ENCODE measurements at regions not wholly inside any gene's neighbourhood (a gene's known extent, or its start where the extent isn't known, plus 50 kb on each side); places are given as distances from the start of the nearest gene placed in this dataset.

DNA sequence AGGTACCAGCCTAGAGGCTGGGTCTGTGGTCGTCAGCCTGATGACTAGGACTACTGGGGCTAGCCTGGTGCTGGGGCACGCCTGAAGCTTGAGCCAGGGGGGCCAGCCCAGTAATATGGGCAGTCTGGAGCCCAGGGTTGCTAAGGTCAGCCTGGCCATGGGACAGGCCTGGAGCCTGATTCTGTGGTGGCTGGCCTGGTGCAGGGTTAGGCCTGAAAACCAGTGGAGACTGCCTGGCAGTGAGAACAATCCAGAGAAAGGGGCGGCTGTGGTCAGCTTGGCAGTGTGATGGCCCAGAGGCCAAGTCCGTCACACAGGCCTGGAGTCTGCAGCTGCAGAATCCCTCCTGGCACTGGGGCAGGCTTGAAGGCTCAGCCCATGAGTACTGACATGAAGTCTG is 445.8 kb downstream of the SATB2 start:
- no peaks in the 10 kb centered on the region for H3K9me3 ChIP-seq (ENCODE audit: control insufficient read depth, low read depth, low read length)
- no peaks in the 10 kb centered on the region for H3K4me1 ChIP-seq (ENCODE audit: control insufficient read depth, extremely low read depth, insufficient read depth, low read length)
- dilution Hi-C loops (cut with MboI; ENCODE audit: extremely low pct_ligation_motif_present, low sequenced_read_pairs), result no loop called here
- H2AFZ ChIP-seq (ENCODE audit: control insufficient read depth, low read length), result no peak overlapping the region
- DNase-seq (ENCODE audit: low read depth, low spot score) (no peak), FAIRE-seq (no peak)
- no peak overlapping the region for H3K9ac ChIP-seq (ENCODE audit: control insufficient read depth, extremely low read depth, insufficient read depth, low read length)
- no peak overlapping the region for H3K4me2 ChIP-seq (ENCODE audit: control insufficient read depth, extremely low read depth, insufficient read depth, low read depth, low read length)
- H3K9me1 ChIP-seq (ENCODE audit: control insufficient read depth, extremely low read depth, insufficient read depth, low read length), result no peaks in the 10 kb centered on the region
- H3K27ac ChIP-seq (ENCODE audit: control insufficient read depth, insufficient read depth, low read length), result no peak overlapping the region
- no peaks in the 10 kb centered on the region for H4K20me1 ChIP-seq (ENCODE audit: control insufficient read depth, extremely low read depth, insufficient read depth, low read length)
- no peaks in the 10 kb centered on the region for H3K27me3 ChIP-seq (ENCODE audit: control insufficient read depth, extremely low read depth, insufficient read depth, low read length)
- H3K36me3 ChIP-seq (ENCODE audit: control insufficient read depth in 2 of 2, extremely low read depth in 1 of 2, insufficient read depth in 2 of 2, low read length in 2 of 2), result no peaks in the 10 kb centered on the region
- no peak overlapping the region for H3K4me3 ChIP-seq (ENCODE audit: control insufficient read depth in 2 of 3, extremely low read depth in 1 of 3, insufficient read depth in 2 of 3, low read depth in 1 of 3, low read length in 3 of 3)
- TF ChIP-seq, protein P1, sequence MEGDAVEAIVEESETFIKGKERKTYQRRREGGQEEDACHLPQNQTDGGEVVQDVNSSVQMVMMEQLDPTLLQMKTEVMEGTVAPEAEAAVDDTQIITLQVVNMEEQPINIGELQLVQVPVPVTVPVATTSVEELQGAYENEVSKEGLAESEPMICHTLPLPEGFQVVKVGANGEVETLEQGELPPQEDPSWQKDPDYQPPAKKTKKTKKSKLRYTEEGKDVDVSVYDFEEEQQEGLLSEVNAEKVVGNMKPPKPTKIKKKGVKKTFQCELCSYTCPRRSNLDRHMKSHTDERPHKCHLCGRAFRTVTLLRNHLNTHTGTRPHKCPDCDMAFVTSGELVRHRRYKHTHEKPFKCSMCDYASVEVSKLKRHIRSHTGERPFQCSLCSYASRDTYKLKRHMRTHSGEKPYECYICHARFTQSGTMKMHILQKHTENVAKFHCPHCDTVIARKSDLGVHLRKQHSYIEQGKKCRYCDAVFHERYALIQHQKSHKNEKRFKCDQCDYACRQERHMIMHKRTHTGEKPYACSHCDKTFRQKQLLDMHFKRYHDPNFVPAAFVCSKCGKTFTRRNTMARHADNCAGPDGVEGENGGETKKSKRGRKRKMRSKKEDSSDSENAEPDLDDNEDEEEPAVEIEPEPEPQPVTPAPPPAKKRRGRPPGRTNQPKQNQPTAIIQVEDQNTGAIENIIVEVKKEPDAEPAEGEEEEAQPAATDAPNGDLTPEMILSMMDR (optimal IDR thresholded peaks at IDR 0.05 in 1 of 3, IDR thresholded peaks at IDR 0.05 in 1 of 3, conservative IDR thresholded peaks at IDR 0.05 in 1 of 3; ENCODE audit: extremely low read depth in 1 of 3, insufficient read depth in 2 of 3, low read length in 3 of 3), result no peak
- TF ChIP-seq EZH2 (IDR thresholded peaks at IDR 0.05; ENCODE audit: low read length), result no peak
- H3K79me2 ChIP-seq (ENCODE audit: control insufficient read depth, insufficient read depth, low read length), result no peaks in the 10 kb centered on the region

DNA sequence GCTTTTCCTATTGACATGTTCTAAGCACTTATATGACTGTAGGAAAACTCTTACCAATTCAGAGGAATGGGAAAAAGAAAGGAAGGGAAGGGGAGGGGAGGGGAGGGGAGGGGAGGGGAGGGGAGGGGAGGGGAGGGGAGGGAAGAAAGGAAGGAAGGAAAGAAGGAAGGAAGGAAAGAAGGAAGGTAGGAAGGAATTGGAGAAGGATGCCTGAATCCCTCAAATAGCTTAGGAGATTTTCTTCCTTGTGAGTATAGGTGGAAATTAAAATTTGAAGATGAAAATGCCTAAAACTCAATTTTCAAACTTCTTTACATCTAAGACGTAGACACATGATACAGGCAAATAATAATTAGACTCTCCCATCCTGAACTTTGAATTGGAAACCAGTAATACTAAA is 463.1 kb downstream of the SATB2 start:
- dilution Hi-C loops (cut with MboI; ENCODE audit: extremely low pct_ligation_motif_present, low sequenced_read_pairs), result no loop called here
- TF ChIP-seq EZH2 (IDR thresholded peaks at IDR 0.05; ENCODE audit: low read length), result no peak
- TF ChIP-seq, protein P1 (optimal IDR thresholded peaks at IDR 0.05 in 1 of 3, IDR thresholded peaks at IDR 0.05 in 1 of 3, conservative IDR thresholded peaks at IDR 0.05 in 1 of 3; ENCODE audit: extremely low read depth in 1 of 3, insufficient read depth in 2 of 3, low read length in 3 of 3), result no peak
- Histone ChIP-seq H3K4me1 (ENCODE audit: control insufficient read depth, extremely low read depth, insufficient read depth, low read length) (no peaks in the 10 kb centered on the region), H4K20me1 (ENCODE audit: control insufficient read depth, extremely low read depth, insufficient read depth, low read length) (no peaks in the 10 kb centered on the region), H3K27ac (ENCODE audit: control insufficient read depth, insufficient read depth, low read length) (no peak overlapping the region), H3K9me3 (ENCODE audit: control insufficient read depth, low read depth, low read length) (no peaks in the 10 kb centered on the region), H3K9me1 (ENCODE audit: control insufficient read depth, extremely low read depth, insufficient read depth, low read length) (no peaks in the 10 kb centered on the region), H3K4me2 (ENCODE audit: control insufficient read depth, extremely low read depth, insufficient read depth, low read depth, low read length) (no peak overlapping the region), H2AFZ (ENCODE audit: control insufficient read depth, low read length) (no peak overlapping the region), H3K27me3 (ENCODE audit: control insufficient read depth, extremely low read depth, insufficient read depth, low read length) (no peaks in the 10 kb centered on the region), H3K9ac (ENCODE audit: control insufficient read depth, extremely low read depth, insufficient read depth, low read length) (no peak overlapping the region), H3K36me3 (ENCODE audit: control insufficient read depth in 2 of 2, extremely low read depth in 1 of 2, insufficient read depth in 2 of 2, low read length in 2 of 2) (no peaks in the 10 kb centered on the region), H3K79me2 (ENCODE audit: control insufficient read depth, insufficient read depth, low read length) (no peaks in the 10 kb centered on the region), H3K4me3 (ENCODE audit: control insufficient read depth in 2 of 3, extremely low read depth in 1 of 3, insufficient read depth in 2 of 3, low read depth in 1 of 3, low read length in 3 of 3) (no peak overlapping the region)
- FAIRE-seq (no peak), DNase-seq (ENCODE audit: low read depth, low spot score) (no peak)

Measured in keratinocyte (primary cell).